ENCODE measurements at regions not wholly inside any gene's neighbourhood (a gene's known extent, or its start where the extent isn't known, plus 50 kb on each side); places are given as distances from the start of the nearest gene placed in this dataset.

DNA sequence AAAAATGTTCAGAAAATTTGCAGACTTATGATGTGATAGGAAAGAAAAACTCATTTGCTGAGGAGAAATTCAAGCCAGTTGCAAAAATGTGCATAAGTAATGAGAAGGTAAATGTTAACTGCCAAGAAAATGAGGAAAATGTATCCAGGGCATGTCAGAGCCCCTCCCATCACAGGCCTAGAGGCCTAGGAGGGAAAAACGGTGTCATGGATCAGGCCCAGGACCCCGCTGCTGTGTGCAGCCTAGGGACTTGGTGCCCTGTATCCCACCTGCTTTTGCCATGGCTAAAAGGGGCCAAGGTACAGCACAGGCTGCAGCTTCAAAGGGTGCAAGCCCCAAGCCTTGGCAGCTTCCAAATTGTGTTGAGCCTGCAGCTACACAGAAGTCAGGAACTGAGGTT lies 214.0 kb upstream of the ADGRL4 start:
- DNase-seq: no peak
- H3K27ac Mint-ChIP-seq (ENCODE audit: unreplicated experiment): no peak overlapping the region
- Histone ChIP-seq H3K9me3 (no peaks in the 10 kb centered on the region), H3K4me1 (no peaks in the 10 kb centered on the region), H3K4me3 (ENCODE audit: low read depth, low read length) (no peak overlapping the region), H3K27me3 (replicated peaks; ENCODE audit: control insufficient read depth, insufficient read depth, low read length) (no peaks in the 10 kb centered on the region), H3K36me3 (ENCODE audit: control insufficient read depth, insufficient read depth, low read length) (no peaks in the 10 kb centered on the region)
- H3K36me3 Mint-ChIP-seq (ENCODE audit: insufficient read depth, unreplicated experiment): no peaks in the 10 kb centered on the region
- ChIA-PET POLR2A (no interaction called here), CTCF (no interaction called here)
- TF ChIP-seq, protein P1, sequence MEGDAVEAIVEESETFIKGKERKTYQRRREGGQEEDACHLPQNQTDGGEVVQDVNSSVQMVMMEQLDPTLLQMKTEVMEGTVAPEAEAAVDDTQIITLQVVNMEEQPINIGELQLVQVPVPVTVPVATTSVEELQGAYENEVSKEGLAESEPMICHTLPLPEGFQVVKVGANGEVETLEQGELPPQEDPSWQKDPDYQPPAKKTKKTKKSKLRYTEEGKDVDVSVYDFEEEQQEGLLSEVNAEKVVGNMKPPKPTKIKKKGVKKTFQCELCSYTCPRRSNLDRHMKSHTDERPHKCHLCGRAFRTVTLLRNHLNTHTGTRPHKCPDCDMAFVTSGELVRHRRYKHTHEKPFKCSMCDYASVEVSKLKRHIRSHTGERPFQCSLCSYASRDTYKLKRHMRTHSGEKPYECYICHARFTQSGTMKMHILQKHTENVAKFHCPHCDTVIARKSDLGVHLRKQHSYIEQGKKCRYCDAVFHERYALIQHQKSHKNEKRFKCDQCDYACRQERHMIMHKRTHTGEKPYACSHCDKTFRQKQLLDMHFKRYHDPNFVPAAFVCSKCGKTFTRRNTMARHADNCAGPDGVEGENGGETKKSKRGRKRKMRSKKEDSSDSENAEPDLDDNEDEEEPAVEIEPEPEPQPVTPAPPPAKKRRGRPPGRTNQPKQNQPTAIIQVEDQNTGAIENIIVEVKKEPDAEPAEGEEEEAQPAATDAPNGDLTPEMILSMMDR (IDR thresholded peaks at IDR 0.05; ENCODE audit: insufficient read depth in 1 of 2, low read depth in 1 of 2, low read length in 1 of 2, severe bottlenecking in 1 of 2, unreplicated experiment in 1 of 2): no peak
- no peaks in the 10 kb centered on the region for H3K27me3 Mint-ChIP-seq (ENCODE audit: insufficient read depth, unreplicated experiment)
- BruUV-seq (replicated peaks): no TSS peak
- intact Hi-C loops (cut with micrococcal nuclease; ENCODE audit: unreplicated experiment): no loop called here
- H3K9me3 Mint-ChIP-seq (ENCODE audit: unreplicated experiment): no peaks in the 10 kb centered on the region
- no peaks in the 10 kb centered on the region for H3K4me1 Mint-ChIP-seq (ENCODE audit: low read depth, unreplicated experiment)
- no peak overlapping the region for H3K4me3 Mint-ChIP-seq (ENCODE audit: unreplicated experiment)

DNA sequence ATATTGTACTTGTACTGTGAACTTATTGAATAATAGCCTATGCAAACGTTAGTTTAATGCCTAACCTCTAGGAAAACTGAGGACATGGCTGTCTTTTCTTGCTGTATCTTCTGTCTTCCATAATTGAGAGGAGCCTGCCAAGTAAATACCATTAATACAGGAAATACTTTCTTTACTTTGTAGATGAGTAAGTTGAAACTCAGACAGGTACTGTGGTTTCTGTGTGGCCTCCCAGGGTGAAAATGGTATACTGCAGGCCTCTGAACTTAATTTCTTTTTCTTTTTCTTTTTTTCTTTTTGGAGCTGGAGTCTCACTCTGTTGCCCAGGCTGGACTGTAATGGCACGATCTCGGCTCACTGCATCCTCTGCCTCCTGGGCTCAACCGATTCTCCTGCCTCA lies 208.8 kb upstream of the ADGRL4 start:
- Histone ChIP-seq H3K4me1 (no peaks in the 10 kb centered on the region), H3K4me3 (ENCODE audit: low read depth, low read length) (no peak overlapping the region), H3K27me3 (replicated peaks; ENCODE audit: control insufficient read depth, insufficient read depth, low read length) (no peaks in the 10 kb centered on the region), H3K36me3 (ENCODE audit: control insufficient read depth, insufficient read depth, low read length) (no peaks in the 10 kb centered on the region), H3K9me3 (no peaks in the 10 kb centered on the region)
- TF ChIP-seq, protein P1 (IDR thresholded peaks at IDR 0.05; ENCODE audit: insufficient read depth in 1 of 2, low read depth in 1 of 2, low read length in 1 of 2, severe bottlenecking in 1 of 2, unreplicated experiment in 1 of 2): no peak
- Mint-ChIP-seq H3K27ac (ENCODE audit: unreplicated experiment) (no peak overlapping the region), H3K4me3 (ENCODE audit: unreplicated experiment) (no peak overlapping the region), H3K27me3 (ENCODE audit: insufficient read depth, unreplicated experiment) (no peaks in the 10 kb centered on the region), H3K9me3 (ENCODE audit: unreplicated experiment) (no peaks in the 10 kb centered on the region), H3K4me1 (ENCODE audit: low read depth, unreplicated experiment) (no peaks in the 10 kb centered on the region), H3K36me3 (ENCODE audit: insufficient read depth, unreplicated experiment) (no peaks in the 10 kb centered on the region)
- ChIA-PET POLR2A (no interaction called here), CTCF (no interaction called here)
- DNase-seq: no peak
- intact Hi-C loops (cut with micrococcal nuclease; ENCODE audit: unreplicated experiment): no loop called here
- no TSS peak for BruUV-seq (replicated peaks)

DNA sequence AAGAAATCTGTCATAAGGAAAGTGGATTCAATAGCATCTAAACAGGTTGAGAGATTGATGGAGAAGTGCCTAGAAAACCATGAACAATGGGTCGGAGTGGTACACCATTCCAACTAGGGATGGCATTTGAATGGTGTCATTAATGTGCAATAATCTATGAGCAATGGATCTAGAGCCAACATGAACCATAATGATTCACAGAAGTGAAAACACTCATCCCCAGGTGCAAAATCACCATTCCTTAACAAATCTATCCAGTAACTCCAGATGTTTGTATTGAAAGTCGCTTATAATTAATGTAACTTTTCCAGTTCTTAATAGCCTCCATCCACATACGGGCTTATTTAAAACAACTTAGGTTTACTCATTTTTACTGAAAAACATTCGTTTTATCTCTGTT lies 201.3 kb upstream of the ADGRL4 start:
- CTCF ChIA-PET: no interaction called here
- Mint-ChIP-seq H3K27ac (ENCODE audit: unreplicated experiment) (no peak overlapping the region), H3K36me3 (ENCODE audit: insufficient read depth, unreplicated experiment) (no peaks in the 10 kb centered on the region), H3K9me3 (ENCODE audit: unreplicated experiment) (no peaks in the 10 kb centered on the region), H3K27me3 (ENCODE audit: insufficient read depth, unreplicated experiment) (no peaks in the 10 kb centered on the region), H3K4me1 (ENCODE audit: low read depth, unreplicated experiment) (no peaks in the 10 kb centered on the region), H3K4me3 (ENCODE audit: unreplicated experiment) (no peak overlapping the region)
- DNase-seq: no peak
- TF ChIP-seq, protein P1 (IDR thresholded peaks at IDR 0.05; ENCODE audit: insufficient read depth in 1 of 2, low read depth in 1 of 2, low read length in 1 of 2, severe bottlenecking in 1 of 2, unreplicated experiment in 1 of 2): no peak
- Histone ChIP-seq H3K9me3 (no peaks in the 10 kb centered on the region), H3K4me3 (ENCODE audit: low read depth, low read length) (no peak overlapping the region), H3K36me3 (ENCODE audit: control insufficient read depth, insufficient read depth, low read length) (no peaks in the 10 kb centered on the region), H3K27me3 (replicated peaks; ENCODE audit: control insufficient read depth, insufficient read depth, low read length) (no peaks in the 10 kb centered on the region), H3K4me1 (no peaks in the 10 kb centered on the region)
- intact Hi-C loops (cut with micrococcal nuclease; ENCODE audit: unreplicated experiment): no loop called here
- POLR2A ChIA-PET: no interaction called here
- no TSS peak for BruUV-seq (replicated peaks)

Measured in Caco-2 (cell line).